GM10248 (cell line): ENCODE measurements at regions not wholly inside any gene's neighbourhood (a gene's known extent, or its start where the extent isn't known, plus 50 kb on each side); places are given as distances from the start of the nearest gene placed in this dataset.

Experiments
- CTCF ChIA-PET: fragments of 300-600 bp; sonication (Branson Sonifier 250); formaldehyde crosslinking; extraction: SDS; loops from one replicate; lab custom pipeline; 2021; ENCODE audit warnings: antibody characterized with exemption; lab: Yijun Ruan, JAX
- POLR2A ChIA-PET: fragments of 350-650 bp; sonication (Branson Sonifier 250); formaldehyde crosslinking; extraction: SDS; loops from one replicate; lab custom pipeline; 2020; ENCODE audit warnings: antibody characterized with exemption; lab: Yijun Ruan, JAX
- DNase-seq: peaks from one replicate; pipeline ENCODE4 v3.0.0; 2012; ENCODE audit errors: extremely low spot score
- TF ChIP-seq, protein P1 (sequence below): IDR thresholded peaks from 2 replicates; pipeline ENCODE4 v1.5.1; 2012; ENCODE audit warnings: mild to moderate bottlenecking, low read depth; ENCODE audit errors: extremely low read depth, missing control alignments, control extremely low read depth

- DNase-seq: no peak
- TF ChIP-seq, protein P1, sequence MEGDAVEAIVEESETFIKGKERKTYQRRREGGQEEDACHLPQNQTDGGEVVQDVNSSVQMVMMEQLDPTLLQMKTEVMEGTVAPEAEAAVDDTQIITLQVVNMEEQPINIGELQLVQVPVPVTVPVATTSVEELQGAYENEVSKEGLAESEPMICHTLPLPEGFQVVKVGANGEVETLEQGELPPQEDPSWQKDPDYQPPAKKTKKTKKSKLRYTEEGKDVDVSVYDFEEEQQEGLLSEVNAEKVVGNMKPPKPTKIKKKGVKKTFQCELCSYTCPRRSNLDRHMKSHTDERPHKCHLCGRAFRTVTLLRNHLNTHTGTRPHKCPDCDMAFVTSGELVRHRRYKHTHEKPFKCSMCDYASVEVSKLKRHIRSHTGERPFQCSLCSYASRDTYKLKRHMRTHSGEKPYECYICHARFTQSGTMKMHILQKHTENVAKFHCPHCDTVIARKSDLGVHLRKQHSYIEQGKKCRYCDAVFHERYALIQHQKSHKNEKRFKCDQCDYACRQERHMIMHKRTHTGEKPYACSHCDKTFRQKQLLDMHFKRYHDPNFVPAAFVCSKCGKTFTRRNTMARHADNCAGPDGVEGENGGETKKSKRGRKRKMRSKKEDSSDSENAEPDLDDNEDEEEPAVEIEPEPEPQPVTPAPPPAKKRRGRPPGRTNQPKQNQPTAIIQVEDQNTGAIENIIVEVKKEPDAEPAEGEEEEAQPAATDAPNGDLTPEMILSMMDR: no peak
- CTCF ChIA-PET: no interaction called here
- POLR2A ChIA-PET: no interaction called here
Observed at GRCh38 chr5:152097128-152097527, 172.5 kb upstream of the GLRA1 start.

GRCh38 chr5:152094716-152095115 lies 170.1 kb upstream of the GLRA1 start:
- ChIA-PET CTCF (interaction anchor here (1.2 kb wide), 2 partner anchors 30 to 49 kb away, joined by 3 read pairs; no protein-coding TSS in a partner anchor), POLR2A (no interaction called here)
- TF ChIP-seq, protein P1: no peak
- no peak for DNase-seq

- ChIA-PET CTCF (interaction anchor here (1.2 kb wide), 2 partner anchors 30 to 49 kb away, joined by 3 read pairs; no protein-coding TSS in a partner anchor), POLR2A (no interaction called here)
- TF ChIP-seq, protein P1: no peak
- no peak for DNase-seq
Observed at GRCh38 chr5:152094060-152094459, 169.4 kb upstream of the GLRA1 start.

GRCh38 chr5:152092580-152092979 lies 167.9 kb upstream of the GLRA1 start:
- TF ChIP-seq, protein P1: no peak
- no peak for DNase-seq

DNA sequence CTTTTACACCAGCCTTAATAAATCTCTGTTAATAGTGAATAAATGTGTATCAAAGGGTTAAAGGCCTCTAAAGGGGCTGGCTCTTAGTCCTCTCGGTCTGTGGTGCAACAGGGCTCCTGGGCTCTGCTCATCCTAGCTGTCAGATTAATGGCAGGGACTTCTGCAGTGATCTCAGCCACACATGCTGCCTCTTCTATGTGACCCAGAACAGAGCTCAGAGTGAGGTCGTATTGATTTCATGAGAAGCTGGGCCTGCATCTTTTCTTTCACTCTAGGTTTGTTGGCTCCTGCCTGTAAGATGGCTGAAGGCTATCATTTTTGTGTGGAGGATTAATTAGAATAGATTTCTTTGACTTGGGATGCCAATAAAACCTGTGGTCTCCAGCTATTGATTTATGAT lies 165.0 kb upstream of the GLRA1 start:
- CTCF ChIA-PET: interaction anchor here (1.2 kb wide), 1 partner anchor 13 kb away, joined by 4 read pairs; no protein-coding TSS in a partner anchor
- TF ChIP-seq, protein P1: no peak
- no peak for DNase-seq
- POLR2A ChIA-PET: no interaction called here

More at GRCh38 chr5:152092580-152092979, 167.9 kb upstream of the GLRA1 start:
- ChIA-PET POLR2A (no interaction called here), CTCF (interaction anchor here (1.1 kb wide), 1 partner anchor 16 kb away, joined by 3 read pairs; no protein-coding TSS in a partner anchor)

DNA sequence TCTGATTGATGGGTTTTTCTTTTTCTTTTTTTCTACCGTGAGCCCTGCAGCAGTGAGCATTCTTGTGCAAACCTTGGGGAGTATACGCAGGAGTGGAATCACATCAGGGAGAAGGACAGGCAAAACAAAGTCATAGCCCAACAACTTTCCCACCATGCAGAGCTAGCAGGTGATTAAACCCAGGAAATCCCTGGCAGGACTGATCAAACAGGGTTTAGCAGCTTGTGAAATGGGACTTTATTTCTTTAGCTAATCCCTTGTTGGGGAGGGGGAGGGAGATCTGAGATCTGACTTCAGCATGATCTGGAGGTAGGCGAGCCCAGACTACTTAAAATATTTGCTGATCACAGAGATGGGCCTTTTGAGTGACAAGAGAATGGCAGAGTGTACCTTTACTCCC lies 162.0 kb upstream of the GLRA1 start:
- TF ChIP-seq, protein P1: no peak
- CTCF ChIA-PET: interaction anchor here (1.1 to 1.4 kb wide), 4 partner anchors 11 to 276 kb away, joined by 3 to 4 read pairs (median 4); no protein-coding TSS in a partner anchor
- no peak for DNase-seq
- POLR2A ChIA-PET: no interaction called here
